ENCODE measurements at regions not wholly inside any gene's neighbourhood (a gene's known extent, or its start where the extent isn't known, plus 50 kb on each side); places are given as distances from the start of the nearest gene placed in this dataset.

DNA sequence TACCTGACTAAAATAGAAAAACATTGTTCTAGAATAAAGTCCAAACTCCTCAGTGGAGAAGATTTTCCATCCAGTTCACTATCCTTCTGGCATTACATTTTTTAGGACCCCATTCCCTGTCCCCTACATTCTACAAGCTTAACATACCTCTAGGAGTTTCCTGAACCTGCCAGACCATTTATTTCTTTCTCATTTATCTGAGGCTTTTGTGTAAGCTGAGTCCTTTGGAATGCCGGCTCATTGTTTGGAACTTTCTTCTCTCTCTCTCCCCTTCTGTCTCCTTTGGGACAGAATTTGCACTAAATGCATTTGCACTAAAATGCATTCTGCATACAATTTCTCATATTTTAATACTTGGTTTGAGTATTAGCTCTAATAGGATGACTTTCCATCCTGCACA, 393.0 kb upstream of the ANO3 start:
- WGBS, 2 donors: 71 to 94% methylated on average over 1 of the region's 1 CpG
- Histone ChIP-seq H3K27me3 (no peaks in the 10 kb centered on the region), H3K36me3 (ENCODE audit: low read depth, missing control alignments) (no peaks in the 10 kb centered on the region), H3K9me3 (no peaks in the 10 kb centered on the region), H3K27ac (no peak overlapping the region), H3K4me1 (no peaks in the 10 kb centered on the region), H3K4me3 (no peak overlapping the region)
- DNase-seq: no peak
- intact Hi-C loops (cut with DNase I; ENCODE audit: low total_unique reads): no loop called here
- no peak for TF ChIP-seq POLR2A (IDR thresholded peaks at IDR 0.05)
- TF ChIP-seq, protein P1, sequence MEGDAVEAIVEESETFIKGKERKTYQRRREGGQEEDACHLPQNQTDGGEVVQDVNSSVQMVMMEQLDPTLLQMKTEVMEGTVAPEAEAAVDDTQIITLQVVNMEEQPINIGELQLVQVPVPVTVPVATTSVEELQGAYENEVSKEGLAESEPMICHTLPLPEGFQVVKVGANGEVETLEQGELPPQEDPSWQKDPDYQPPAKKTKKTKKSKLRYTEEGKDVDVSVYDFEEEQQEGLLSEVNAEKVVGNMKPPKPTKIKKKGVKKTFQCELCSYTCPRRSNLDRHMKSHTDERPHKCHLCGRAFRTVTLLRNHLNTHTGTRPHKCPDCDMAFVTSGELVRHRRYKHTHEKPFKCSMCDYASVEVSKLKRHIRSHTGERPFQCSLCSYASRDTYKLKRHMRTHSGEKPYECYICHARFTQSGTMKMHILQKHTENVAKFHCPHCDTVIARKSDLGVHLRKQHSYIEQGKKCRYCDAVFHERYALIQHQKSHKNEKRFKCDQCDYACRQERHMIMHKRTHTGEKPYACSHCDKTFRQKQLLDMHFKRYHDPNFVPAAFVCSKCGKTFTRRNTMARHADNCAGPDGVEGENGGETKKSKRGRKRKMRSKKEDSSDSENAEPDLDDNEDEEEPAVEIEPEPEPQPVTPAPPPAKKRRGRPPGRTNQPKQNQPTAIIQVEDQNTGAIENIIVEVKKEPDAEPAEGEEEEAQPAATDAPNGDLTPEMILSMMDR (IDR thresholded peaks at IDR 0.05): no peak

DNA sequence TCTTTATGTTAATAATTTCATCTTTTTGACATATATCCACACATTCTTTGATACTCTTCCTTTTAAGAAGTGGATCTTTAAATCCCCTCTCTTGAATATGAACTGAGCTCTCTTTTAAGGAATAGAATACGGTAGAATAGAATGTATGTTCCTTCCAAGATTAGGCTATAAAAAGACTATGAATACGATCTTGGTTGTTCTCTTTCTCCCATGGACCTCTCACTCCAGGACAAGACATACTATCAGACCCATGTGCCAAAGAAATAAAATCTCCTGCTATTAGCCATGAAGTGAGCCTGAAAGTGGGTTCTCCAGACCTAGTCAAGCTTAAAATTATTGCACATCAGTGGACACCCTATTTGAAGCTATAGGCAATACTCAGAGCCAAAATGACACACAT, 392.2 kb upstream of the ANO3 start:
- Histone ChIP-seq H3K4me3 (no peak overlapping the region), H3K27ac (no peak overlapping the region), H3K36me3 (ENCODE audit: low read depth, missing control alignments) (no peaks in the 10 kb centered on the region), H3K9me3 (no peaks in the 10 kb centered on the region), H3K4me1 (no peaks in the 10 kb centered on the region), H3K27me3 (no peaks in the 10 kb centered on the region)
- no peak for DNase-seq
- 62 to 69% methylated on average over 2 of the region's 2 CpGs for WGBS, 2 donors
- no peak for TF ChIP-seq POLR2A (IDR thresholded peaks at IDR 0.05)
- TF ChIP-seq, protein P1 (IDR thresholded peaks at IDR 0.05): no peak
- intact Hi-C loops (cut with DNase I; ENCODE audit: low total_unique reads): no loop called here

DNA sequence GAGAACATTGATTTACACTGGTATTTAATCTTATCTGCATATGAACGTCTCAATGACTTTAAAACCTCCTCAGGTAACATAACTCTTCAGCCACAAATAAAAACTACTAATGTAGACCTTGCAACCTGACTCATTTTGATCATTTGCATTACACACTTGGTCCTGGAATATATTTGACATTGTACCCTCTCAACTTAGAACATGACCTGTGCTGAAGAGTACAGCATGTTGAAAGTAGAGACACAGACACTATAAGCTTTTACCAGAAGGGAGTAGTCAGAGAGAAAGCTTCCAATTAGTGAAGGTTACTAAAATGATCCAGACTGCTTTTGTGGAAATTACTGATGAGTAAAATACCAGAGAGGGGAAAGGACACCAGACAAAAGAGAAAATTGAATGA, 390.6 kb upstream of the ANO3 start:
- no peaks in the 10 kb centered on the region for H3K4me1 ChIP-seq
- H3K9me3 ChIP-seq: no peaks in the 10 kb centered on the region
- no peak for DNase-seq
- intact Hi-C loops (cut with DNase I; ENCODE audit: low total_unique reads): no loop called here
- WGBS, 2 donors: 51 to 64% methylated on average over 1 of the region's 1 CpG
- H3K4me3 ChIP-seq: no peak overlapping the region
- H3K36me3 ChIP-seq (ENCODE audit: low read depth, missing control alignments): no peaks in the 10 kb centered on the region
- no peaks in the 10 kb centered on the region for H3K27me3 ChIP-seq
- no peak for TF ChIP-seq POLR2A (IDR thresholded peaks at IDR 0.05)
- TF ChIP-seq, protein P1 (IDR thresholded peaks at IDR 0.05): no peak
- no peak overlapping the region for H3K27ac ChIP-seq

DNA sequence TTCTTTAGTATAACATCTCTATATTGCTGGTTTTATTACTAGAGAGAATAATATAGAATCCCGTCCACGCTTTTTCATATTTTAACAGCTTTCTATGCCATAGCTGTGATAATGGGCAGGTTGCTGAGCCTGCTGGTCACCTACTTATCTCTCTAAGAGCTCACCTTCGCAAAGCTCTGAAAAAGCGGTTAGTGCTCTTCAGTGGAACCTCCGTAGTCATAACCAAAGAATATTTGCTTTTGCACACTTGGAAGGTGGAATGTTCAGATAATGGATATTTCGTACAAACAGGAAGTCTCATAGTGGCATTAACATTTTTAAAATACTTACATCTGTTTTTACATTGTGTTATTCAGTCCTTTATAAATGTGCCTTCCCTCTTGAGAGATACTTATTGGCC, 388.9 kb upstream of the ANO3 start:
- Histone ChIP-seq H3K9me3 (no peaks in the 10 kb centered on the region), H3K4me3 (no peak overlapping the region), H3K4me1 (no peaks in the 10 kb centered on the region), H3K27ac (no peak overlapping the region), H3K36me3 (ENCODE audit: low read depth, missing control alignments) (no peaks in the 10 kb centered on the region), H3K27me3 (no peaks in the 10 kb centered on the region)
- no peak for DNase-seq
- WGBS, 2 donors: 87 to 90% methylated on average over 6 of the region's 6 CpGs
- TF ChIP-seq, protein P1 (IDR thresholded peaks at IDR 0.05): no peak
- no peak for TF ChIP-seq POLR2A (IDR thresholded peaks at IDR 0.05)
- intact Hi-C loops (cut with DNase I; ENCODE audit: low total_unique reads): no loop called here

DNA sequence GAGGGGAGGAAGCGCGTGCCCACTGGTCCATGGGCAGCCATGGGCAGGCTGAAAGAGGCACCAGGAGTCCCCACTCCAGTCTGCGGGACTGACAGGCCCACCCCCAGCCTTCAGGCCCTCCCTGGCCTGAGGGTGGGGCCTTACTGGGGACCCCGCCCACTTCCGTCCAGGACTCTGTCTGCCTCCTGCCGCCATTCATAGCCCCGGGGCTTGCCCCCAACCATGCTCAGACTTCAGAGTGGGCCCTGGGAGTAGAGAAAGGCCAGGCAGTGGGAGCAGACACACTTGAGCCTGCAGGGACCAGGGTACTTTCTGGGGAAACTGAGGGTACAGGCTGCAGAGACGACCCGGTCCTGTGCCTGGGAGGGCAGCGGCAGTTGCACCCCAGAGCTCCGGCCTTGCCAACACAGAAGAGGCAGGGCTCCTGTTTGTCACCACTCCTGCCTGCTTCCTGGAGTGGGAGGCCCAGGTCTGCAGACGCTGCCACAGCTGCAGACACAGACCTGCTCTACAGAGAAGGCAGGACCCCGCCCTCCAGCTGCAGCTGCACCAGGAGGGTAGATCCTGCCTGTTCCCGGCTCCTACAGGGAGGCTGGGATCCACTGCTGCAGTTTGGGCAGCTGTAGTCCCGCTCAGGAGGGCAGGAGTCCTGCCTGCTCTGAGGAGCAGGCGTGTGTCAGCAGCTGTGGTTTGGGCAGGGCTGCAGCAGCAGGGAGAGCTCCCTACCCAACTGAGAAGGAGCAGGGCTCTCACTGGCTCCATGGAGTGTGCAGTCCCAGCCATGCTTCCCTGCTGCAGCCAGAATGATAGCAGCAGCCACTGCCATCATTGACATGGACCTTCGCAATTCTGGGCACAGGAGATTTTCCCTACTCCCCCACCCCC, 387.9 kb upstream of the ANO3 start:
- WGBS, 2 donors: 71 to 74% methylated on average over 10 to 14 of the region's 17 CpGs
- intact Hi-C loops (cut with DNase I; ENCODE audit: low total_unique reads): no loop called here
- TF ChIP-seq, protein P1 (IDR thresholded peaks at IDR 0.05): no peak
- TF ChIP-seq POLR2A (IDR thresholded peaks at IDR 0.05): no peak

More for the DNA sequence above, 387.9 kb upstream of the ANO3 start:
- H3K9me3 ChIP-seq: no peaks in the 10 kb centered on the region
- no peak for DNase-seq
- H3K4me3 ChIP-seq: peak overlapping the region in 1 of 2 donors; percentile 29
- no peak overlapping the region for H3K27ac ChIP-seq
- no peaks in the 10 kb centered on the region for H3K27me3 ChIP-seq
- H3K4me1 ChIP-seq: no peaks in the 10 kb centered on the region
- H3K36me3 ChIP-seq (ENCODE audit: low read depth, missing control alignments): no peaks in the 10 kb centered on the region
